GM19238 (cell line): ENCODE measurements at regions not wholly inside any gene's neighbourhood (a gene's known extent, or its start where the extent isn't known, plus 50 kb on each side); places are given as distances from the start of the nearest gene placed in this dataset.

ENCODE experiments used
- DNase-seq: peaks from one replicate; pipeline ENCODE4 v3.0.0; 2011; ENCODE audit warnings: low spot score; ENCODE audit not compliant: insufficient read length

DNA sequence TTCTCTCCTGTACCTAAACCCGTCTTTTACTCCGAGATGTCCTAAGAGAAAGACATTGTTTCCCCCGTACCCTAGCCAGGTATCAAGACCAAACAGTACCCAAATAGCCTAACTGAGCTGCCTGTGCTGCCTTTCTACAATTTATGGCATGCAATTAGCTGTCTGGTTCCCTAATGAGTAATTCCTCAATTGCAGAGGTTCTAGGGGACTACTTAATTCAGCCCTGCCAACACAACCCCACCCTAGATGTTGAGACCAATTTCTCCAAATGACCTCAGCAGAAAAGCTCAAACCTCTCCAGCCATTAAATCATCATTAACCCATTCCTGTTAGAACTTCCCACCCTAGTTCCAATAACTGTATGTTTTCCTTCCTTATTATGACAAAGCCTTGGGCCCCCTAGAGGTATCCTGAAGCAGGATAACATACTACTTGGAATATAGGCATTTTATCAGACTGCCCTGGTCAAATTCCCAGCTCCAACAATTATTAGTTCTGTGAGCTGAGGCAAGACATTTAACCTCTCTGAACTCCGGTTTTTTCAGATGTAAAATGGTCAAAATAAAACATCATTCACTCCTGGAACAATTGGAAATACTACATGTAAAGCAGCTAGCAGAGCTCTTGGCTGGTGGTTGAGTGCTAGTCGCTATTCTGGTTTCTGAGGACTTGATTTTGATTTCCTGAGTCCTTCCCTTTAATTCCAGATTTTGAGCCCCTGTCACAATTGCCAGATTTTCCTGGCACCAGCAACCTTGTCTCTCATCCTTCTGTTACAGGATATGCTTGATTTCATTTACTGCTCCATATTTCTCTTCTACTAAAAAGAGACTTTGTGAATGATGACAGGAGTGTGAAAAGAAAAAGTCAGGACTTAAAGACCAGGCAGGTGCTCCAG, 244.6 kb upstream of the TENM3 start:
- DNase-seq = no peak

DNA sequence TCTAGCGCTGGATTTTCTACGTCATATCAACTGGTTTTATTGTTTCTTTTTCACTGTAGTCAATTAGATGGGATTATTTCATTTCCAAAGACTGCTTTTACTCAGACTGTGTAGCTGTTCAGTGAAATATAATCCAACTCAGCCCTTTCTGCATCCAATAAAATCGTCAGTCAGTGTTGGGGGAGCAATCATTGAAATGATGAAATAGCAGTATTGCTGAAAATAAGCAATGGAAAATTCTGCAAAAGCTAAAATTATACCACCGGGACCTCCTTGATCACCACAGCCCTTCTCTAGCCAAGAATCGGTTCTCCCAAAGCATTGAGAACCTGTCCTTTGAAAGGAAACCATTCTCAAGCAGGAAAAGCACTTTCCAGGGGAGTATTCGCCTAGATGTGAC, 243.1 kb upstream of the TENM3 start:
- DNase-seq = no peak

DNA sequence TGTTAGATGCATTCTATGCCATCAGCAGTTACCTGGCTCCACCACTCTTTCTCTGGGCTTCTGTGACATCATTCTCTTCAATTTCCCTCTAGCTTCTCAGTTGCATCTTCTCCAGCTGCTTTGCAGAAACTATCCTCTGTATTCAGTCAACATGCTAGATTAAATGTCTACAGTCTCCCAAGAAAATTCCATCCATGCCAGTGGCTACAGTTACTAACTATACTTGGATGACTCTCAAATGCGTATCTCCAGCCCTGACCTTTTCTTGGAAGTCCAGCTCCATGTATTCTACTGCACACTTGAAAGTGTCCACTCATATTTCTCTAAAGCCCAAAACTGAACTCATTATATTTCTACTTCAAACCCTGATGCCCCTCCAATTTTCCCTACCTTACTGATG, 232.3 kb upstream of the TENM3 start:
- no peak for DNase-seq

DNA sequence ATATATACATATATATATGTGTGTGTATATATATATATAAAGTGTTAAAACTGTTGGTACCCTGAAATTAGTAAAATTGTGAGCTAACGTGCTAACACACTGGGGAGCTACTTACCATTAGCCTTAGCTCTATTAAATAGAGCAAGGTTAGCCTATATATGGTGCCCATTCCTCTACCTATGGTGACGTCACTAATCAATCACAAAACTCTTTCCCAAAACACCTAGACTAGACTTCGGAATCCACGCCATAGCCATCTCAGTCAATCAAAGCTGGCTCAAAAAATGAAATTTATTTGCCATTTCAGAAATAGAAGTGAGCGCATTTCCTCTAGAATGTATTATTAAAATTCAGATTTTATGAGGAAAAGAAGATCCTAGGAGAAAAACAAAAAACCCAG, 229.0 kb upstream of the TENM3 start:
- DNase-seq = no peak

DNA sequence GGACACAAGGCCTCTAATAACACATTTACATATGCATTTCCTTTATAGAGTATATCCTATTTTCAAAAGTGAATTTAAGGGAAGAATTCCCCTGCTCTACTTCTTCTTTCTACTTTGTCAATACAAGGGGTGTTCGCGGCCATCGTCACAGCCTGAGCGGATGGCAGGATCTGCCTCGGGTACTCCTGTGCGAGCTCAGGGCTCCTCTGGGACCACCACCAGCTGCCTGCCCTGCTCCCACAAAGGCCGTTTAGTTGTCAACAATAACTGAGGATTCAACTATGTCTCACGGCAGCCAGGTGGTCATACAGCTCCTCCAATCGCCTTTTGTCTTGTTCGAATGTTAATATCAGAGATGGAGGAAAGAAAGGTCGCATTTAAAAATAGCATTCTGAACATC, 228.2 kb upstream of the TENM3 start:
- DNase-seq = no peak

DNA sequence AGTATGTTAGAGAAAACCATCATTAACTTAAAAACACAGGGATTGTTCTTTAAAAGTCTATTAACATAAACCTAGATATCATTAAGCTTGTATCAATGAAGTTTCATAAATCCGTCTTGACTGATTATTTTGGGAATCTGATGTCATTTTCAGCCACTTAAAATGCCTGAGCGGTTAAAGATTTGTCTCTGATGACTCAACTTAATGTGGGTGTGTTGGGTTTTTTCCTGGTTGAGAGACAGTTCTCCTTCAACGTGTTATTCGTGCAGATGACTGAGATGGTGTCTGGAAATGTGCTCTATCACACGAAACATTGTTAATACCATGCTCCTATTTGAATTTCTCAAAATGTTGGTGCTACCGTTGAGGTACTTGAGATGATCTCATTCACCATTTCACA, 227.3 kb upstream of the TENM3 start:
- DNase-seq = no peak

DNA sequence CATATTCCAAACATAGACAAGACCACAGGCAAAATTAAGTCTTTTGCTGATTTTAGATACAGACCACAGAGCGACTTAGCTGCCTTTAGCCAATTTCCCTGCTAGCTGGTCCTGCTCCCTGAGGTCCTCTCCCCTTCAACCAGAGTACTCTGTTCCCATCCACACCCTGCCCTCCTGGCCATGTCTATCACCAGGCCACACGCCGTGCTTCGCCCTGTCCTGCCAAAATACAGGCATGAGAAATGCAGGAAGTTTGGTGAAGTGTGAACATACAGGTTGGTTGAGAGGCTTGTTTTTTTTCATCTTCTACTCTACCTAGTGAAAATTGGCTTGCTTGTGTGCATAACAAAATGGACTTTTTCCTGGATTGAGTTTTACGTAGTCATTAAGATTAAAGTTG, 226.2 kb upstream of the TENM3 start:
- no peak for DNase-seq

DNA sequence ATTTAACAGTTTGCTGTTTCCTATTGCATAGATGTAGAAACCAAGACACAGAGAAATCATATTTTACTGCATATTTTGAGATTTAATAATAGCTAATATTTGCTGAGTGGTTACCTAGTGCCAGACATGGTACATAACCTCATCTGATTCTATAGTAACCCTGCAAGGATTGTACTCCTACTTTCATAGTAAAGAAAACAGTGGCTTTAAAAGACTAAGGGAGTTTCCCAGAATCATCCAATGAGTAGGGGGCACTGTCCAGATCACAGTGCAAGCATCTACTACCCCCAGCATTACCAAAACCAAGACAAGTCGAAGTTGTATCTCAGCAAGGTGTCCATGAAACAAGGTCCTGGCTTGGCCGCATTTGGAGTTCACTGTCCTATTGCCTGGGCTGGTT, 224.5 kb upstream of the TENM3 start:
- no peak for DNase-seq

DNA sequence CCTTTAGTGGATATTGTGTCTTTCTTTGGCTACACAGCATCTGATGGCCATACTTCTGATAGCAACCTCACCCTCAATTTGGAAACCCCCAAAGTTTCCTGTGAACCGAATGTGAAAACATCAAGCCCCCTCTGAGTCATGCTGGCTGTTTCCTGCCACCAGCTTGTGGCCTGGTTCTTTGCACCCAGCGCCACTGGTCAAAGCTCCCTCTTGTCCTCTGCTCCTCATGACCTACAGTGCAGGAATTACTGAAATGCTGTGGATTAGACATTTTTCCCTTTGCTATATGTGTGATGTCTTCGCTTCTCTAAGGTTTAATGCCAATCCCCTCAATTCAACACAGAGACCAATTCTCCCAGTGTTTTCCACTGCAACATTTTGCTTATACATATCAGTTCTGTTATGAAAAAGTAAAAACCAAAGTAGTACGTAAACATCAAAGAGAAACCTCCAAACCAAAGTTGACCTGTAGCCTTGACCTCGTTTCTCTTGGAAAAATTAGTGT, 224.0 kb upstream of the TENM3 start:
- DNase-seq = peak; percentile 5

DNA sequence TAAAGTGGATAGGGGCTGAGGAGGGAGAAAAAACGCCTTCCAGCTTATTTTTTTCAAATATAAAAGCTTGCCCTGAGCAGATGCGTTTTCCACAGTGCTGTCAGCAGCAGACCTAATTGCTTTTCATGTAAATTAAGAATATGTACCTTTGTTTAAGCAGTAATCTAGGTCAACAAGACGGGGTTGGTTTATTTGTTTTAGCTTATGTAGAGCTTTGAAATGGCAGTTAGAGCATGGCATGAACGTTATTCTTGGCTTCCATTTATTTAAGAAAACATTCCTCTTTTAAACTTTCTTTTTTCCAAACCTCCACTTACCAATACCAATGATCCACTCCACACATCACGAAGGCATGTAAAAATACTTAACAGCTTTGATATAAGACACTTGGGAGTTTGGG, 220.3 kb upstream of the TENM3 start:
- no peak for DNase-seq

DNA sequence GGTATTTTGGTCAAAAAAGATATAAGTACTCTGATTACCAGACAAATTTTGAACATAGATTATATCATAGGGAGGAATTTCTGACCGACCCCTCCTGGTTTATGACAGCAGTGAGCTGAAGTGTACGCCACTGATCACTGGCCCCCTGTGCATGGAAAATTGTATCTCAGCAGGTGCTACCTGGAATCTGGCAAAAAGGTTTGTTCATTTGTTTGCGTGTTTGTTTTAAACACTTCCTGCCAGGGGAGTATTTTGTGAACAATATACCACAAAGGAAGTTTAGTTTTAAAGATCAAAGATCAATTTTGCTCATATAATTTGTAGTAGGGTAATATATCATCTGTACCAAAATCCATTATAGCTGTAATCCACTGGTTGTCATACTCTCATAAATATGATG, 219.7 kb upstream of the TENM3 start:
- DNase-seq = no peak

DNA sequence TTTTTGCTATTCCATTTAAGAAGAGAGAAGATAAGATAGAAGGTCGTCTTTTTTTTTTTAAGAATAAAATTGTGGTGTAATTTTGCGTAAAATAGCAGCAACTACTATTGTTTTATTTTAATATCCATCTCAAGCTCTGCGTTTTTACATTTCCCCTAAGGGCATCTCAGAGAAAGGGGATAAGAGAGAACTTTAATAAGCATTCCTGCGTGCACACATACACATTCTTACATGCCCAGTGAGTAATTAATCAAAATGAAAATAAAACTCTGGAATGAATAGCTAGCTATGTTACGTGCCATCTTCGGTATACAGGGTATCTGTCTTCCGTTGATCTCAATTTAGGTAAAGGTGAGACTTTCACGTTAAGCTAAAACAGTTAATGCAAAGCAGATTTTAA, 200.3 kb upstream of the TENM3 start:
- DNase-seq = no peak

DNA sequence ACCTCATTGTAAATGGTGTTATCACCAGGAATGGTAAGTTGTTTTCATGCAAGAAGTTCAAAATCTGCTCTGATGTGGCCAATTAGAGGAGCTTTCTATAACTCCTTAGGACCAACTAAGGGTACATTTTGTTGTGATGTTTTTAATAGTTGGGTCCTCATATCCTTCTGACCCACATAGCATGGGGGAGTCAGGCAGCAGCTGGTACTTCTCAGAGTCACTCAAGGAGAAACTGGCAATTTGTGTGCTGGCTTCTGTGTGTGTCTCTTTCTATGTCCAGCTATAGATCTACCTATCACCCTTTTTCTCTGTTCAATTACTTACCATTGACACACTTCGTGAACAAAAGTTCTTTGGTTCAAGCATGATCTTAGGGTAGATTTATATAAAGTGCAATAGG, 194.3 kb upstream of the TENM3 start:
- DNase-seq = no peak

DNA sequence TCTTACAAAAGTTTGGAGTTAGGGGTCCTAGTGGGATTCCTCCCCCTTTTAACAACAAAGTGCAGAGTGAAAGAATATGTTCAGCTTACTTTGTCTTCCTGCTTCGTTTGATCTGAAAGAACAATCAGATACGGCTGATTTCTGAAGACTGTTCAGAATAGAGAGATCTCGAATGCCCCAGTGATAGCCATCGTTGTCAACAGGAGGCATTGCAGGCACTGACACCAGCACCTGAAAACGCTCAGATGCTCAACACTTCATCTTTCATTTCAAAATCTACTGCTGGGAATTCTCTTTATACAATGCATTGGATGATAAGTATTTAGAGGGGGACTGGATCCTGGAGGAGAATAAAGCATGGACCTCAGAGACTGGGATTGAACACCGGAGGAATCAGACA, 186.3 kb upstream of the TENM3 start:
- DNase-seq = no peak

DNA sequence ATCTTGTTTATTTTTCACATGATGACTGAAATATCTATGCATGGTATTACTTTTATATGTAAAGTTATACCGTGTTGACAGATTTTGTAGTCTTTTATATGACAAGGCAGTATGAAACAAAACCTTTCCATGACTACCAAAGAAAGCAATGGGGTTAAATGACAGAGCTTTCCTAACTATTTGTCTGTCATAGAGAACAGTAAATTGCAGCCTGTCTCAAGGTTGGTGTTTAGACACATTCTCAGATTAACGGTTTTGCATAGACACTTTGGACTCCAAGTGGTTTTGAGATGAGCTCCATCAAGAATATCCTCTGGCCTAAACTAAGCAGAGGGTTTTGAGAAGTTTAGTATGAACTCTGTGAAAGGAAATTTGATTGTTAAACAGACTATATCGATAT, 180.7 kb upstream of the TENM3 start:
- no peak for DNase-seq

DNA sequence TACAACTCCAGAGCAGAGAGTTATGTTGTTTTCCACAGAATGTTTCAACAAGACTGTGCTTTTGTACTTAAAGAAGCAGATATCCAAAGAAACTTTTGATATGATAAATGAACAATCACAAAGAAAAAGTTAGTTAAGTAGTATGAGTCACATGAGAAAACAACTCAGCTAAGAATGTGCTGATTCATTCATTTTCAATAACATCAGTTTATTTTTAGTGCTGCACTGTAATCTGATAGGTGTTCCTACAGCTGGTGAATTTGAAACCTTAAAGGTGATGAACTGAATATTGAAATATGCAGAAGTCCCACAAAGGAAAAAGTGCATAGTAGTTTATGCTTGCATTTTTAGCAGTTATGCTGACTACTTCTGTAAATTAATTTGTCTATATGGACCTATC, 180.3 kb upstream of the TENM3 start:
- DNase-seq = no peak

DNA sequence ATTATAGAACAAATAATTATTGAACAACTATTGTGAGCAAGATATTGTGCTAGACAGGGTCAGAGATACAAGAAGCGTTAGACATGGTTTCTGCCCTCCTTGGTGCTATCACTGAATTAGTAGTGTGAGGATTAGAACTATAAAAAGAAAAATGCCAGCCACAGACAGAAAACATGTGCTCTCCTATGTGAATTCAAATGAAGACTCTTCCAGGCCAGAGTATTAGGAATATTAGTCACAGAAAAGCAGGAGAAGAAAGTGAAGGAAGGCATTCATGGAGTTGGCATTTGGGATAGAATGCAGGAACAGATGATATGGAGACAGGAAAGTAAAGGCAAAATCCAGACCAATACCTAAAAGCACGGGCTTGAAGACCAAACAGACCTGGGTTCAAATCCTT, 179.6 kb upstream of the TENM3 start:
- no peak for DNase-seq

DNA sequence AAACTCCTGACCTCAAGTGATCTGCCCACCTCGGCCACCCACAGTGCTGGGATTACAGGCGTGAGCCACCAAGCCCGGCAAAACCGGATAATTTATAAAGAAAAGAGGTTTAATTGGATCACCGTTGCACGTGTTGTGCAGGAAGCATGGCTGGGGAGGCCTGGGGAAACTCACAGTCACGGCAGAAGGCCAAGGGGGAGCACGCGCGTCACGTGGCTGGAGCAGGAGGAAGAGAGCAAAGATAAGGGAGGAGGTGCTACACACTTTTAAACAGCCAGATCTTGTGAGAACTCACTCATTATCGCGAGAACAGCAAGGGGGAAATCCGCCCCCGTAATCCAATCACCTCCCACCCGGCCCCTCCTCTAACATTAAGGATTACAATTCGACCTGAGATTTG, 177.9 kb upstream of the TENM3 start:
- DNase-seq = no peak

DNA sequence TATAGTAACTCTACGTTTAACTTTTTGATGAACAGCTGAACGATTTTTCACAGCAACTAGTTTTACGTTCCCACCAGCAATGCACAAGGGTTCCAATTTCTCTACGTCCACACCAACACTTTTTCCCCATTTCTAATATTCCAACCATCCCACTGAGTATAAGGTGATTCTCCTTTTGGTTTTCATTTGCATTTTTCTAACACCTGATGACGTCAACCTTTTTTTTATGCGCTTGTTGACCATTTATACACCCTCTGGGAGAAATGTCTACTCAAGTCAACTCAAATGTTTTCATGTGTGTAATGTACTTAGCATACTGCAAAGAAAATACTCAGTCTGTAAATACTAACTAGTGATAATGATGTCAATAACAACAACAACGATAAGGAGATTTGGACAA, 177.2 kb upstream of the TENM3 start:
- DNase-seq = no peak

DNA sequence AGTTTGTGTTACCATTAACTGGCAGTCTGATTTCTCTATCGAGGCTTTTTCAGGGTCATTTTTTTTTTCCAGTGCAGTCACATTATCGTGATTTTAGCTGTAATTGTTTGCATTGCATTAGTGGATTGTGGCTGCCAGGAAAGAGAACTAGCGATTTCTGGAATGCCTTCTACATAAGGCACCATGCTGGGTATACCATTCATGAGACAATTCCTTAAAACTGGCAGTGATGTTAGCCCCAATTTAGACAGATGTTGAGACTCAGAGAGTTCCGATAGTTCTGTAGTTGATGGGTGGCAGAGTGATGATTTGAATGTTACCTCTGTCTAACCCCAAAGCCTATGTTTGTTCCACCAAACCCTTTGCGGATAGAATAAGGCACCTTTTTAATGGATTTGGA, 175.4 kb upstream of the TENM3 start:
- no peak for DNase-seq

DNA sequence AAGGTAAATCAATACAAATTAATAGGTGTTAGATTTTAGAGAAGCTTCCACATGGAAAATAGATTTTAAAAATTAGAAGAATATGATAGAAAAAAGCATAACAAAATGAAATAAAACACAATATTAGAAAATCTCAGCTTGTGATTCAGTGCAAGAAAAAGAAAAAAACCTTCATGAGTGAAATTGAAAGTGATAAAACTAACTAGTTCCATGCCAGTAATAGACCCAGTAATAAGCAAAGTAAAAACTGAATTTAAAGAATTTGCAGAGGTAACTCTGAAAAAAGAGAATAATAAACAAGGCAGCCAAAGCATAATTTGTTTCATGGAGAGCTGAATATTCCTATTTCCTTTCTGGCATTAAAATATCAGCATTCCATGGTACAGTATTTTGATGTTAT, 174.3 kb upstream of the TENM3 start:
- no peak for DNase-seq

DNA sequence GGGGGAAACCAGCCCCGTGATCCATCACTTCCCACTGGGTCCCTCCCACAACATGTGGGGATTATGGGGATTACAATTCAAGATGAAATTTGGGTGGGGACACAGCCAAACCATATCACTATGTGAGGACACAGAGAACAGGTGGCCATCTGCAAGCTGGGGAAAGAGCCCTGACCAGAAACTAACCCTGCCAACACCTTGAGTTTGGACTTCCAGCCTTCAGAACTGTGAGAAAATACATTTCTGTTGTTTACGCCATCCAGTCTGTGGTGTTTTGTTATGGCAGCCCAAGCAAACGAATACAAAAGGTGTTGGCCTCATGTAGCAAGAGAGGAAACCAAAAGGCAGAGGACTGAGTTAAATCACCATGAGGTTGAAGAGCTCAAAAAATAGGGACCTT, 169.9 kb upstream of the TENM3 start:
- DNase-seq = no peak

DNA sequence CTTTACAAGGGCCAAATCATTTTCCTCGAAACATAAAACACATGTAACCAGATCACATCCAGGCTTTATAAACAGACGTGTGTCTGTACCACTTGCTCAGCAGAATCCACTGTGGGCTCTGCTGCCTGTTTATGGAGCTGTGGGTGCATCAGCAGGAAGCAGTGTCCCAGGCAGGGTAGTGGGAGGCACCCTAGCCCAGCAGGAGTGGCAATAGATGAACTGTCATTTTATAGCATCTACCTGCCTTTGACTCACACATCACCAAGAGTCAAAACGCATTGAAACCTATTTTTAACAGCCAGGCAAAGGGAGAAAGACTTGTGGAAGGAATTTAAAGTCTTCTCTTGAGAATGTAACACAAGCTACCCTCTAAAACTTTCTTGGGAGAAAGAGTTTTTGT, 169.1 kb upstream of the TENM3 start:
- DNase-seq = no peak

DNA sequence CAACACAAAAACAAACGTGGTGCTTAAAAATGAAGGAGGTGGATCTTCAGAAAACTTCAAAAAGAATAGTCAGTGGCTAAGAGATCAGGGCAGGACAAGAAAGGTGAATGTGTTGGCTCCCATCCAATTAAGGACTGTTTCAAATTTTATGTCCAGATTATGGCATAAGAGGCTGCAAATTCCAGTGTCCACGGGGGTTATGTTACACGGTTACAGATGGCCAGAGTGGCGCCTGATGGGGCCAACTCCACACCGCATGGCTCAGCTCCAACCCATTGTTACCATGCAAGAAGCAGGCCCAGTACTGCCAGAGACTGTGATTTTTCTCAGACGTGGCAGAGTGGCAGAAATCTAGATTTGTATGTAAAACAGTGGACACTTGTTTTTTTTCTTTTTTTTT, 168.4 kb upstream of the TENM3 start:
- DNase-seq = no peak
